NCI-H69 (cell line): ENCODE measurements at regions not wholly inside any gene's neighbourhood (a gene's known extent, or its start where the extent isn't known, plus 50 kb on each side); places are given as distances from the start of the nearest gene placed in this dataset.

Source experiments
- DNase-seq: peaks from one replicate; lab custom pipeline; 2025; lab: John Stamatoyannopoulos, UW

DNA sequence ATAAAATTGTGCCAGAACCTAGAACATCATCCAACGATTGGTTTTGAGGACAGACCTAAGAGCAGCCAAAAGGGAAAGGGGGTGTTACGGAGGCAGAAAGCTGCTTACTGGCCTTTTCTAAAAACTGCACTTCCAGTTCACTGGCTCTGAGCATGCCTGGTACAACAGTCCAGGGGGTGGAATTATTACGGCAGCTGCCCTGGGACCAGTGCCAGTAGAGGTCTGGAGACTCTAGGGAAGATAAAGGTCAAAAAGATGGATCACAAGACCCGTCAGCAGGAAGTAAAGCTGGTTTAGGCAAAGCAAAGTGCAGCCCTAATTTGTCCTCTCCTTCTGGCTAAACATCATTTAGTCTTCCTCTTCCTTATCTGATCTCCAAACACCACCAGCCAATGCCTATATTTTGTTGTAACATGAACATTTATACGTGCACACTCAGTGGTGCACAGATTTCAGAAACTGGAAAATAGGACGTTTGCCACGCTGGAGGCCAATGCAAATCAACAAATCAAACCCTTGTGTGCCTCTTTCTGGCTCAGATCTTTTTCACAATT, 216.4 kb upstream of the DPP6 start:
- DNase-seq: peak; percentile 16

DNA sequence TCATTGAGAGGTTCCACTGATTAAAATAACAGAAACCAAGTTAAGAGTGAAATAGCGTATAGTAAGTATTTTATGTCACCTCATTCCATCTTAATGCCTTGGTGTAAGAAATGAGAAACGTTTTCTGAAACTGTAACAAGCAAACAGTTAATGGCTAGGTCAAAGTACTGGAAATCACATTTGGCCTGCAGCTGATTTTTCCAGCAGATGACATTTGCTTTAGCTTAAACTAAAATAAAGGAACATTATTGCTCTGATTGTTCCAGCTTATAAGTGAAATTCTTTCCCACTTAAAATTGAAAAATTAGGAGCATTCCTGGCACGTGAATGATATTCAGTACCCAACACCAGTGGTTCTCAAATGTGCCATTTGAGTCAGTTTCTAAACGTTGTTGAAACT, 213.6 kb upstream of the DPP6 start:
- no peak for DNase-seq

DNA sequence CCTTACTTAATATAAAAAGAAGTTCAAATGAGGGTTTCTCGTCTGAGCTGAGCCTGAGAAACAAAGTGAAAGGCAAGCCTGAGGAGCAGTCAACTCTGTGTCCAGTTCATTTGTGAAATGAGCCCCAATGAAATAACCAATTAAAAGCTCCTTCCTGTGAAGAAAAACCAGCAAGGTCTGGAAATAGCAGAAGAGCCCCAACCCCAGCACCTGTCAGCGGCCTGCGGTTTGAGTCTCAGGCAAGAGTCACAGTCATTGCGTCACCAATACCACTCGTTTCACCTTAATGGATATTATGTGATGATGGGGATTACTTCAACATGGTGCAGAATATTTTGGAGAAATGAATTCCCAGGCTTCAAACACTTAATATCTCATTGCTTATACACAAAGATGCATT, 211.3 kb upstream of the DPP6 start:
- DNase-seq: no peak

DNA sequence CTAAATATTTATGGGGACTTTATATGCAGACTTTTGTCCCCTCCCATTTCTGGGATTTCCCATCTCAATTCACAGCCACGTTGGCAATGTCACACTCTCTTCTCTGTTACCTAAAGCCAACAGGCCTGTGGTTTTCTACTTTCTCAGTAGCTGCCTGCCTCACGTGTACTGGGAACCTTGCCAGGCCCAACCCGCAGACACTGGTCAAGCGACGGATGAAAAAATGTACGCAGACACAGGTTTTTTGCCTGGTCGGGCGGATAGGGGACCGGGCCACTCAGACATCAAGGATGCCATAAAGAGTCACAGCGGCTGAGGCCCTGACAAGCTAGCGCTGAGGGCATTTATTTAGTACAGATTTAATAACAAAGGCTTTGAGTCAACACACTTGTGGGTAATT, 204.4 kb upstream of the DPP6 start:
- no peak for DNase-seq

DNA sequence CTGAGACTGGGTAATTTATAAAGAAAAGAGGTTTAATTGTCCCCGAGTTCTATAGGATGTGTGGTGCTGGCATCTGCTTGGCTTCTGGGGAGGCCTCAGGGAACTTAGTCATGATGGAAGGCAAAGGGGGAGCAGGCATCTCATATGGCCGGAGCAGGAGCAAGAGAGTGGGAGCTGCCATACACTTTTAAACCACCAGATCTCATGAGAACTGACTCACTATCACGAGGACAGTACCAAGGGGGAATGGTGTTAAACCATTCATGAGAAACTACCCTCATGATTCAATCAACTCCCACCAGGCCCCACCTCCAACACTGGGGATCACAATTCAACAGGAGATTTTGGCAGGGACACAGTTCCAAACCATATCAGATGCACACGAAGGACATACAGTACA, 199.9 kb upstream of the DPP6 start:
- no peak for DNase-seq

DNA sequence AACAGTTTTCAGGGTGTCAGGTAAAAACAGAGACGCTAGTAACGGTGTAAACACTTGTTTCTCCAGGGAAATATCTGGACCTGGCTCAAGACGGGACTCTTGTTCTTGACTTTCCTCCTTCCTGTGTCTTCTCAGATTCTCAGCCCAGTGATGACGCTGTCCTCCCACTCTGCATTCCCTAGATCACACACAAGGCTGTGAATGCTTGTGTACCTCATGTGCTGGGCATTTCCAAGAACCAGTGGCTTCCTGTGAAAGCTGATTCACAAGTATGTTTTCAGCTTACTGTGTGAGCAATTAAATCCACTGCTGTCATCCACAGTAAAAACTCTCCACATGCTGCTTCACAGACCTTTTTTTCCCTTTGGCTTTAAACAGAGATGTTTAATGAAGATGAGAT, 193.8 kb upstream of the DPP6 start:
- DNase-seq: no peak

DNA sequence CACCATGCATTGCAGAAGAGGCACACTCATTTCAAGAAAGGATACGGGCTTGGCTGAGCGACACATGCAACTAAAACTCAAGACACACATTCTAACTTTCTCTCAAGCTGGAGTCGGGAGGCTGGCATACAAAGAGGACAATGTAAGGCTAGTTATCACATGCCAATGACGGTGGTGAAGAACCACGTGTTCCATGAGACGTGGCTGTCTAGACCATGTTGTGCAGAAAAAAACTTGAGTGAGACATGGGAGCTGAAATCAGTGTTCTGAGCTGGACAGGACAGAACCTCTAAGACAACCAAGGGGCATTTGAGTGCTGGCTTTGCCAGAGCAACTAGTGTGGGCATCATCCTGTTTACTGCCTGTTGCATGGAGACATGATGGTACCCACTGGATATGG, 193.0 kb upstream of the DPP6 start:
- DNase-seq: no peak

DNA sequence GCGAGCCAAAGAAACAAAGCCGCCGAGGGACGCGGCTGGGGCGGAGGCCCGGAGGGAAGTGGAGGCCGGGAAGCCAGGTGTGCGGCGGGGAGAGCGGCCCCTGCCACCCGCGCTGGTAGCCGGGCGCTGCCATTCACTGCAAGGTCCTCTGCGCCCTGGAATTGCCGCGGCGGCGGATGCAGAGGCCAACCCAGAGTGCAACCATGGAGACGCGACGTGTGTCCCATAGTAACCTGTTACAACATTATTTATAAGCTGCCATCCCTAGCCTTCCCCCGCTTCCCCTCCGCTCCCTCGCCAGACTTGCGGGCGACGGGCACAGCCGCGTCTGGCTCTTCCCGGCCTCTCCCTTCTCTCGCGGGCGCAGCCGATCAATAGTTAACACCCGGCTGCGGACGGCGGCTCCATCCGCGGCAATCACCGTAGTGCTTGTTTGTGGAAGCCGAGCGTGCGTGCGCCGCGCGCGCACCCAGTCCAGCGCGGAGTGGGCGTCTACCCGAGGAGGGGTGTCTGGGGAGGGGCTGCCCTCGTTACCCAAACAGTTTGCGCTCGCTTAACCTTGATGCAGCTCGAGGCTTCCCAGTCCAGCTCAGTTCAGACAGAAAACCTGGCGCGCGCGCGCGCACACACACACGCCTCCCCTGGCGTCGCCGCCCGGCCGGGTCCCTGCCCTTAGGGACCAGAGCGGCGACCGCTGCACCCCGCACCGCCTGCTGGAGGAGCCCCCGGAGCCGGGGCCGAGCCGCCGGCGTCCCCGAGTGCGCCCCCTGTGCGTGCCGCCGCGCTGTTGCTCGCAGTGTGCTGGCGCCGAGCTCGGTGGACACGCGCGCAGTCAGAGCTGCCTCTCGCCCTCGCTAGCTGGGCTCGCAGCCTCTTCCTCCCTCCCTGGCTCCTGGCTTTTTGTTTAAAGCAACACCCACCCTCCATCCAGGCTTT, 165.4 kb upstream of the DPP6 start:
- DNase-seq: peak; percentile 44

DNA sequence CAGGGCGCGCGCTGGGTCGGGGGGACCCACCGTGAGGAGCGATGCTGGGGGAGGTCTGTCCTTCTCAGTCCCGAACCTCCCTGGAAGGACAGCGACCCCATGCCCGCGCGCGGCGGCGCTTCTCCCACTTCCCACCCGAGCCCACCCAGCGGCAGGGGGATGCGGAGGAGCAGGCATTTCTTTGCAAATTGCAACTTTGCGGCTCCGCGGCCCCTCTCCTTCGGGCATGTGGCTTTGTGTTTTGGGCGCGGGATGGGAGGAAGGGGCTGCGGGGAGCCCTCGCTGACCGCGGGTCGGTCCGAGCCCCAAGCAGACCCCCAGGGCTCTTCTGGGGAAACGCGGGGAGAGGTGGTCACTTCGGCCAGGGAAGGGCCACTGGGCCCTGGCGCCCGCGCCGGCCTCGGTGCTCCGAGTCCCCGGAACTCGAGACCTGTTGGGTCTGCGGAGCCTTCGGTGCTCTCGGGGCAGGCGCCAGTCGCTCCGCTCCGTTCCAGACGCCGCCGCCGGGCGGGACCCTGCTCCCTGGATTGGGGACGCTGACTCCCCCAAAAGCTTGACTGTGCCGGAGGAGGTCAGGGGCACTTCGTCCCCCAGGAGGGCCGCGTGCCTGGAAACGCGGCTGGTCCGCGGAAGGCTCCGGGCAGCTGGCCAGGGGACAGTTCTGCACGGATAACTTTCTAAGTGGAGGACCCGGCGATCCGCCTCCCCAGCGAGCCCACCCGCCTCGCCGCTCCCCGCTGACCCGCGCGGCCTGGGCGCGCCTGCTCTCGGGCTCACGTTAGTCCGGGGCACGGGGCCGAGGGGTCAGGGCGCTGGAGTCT, 164.2 kb upstream of the DPP6 start:
- no peak for DNase-seq

DNA sequence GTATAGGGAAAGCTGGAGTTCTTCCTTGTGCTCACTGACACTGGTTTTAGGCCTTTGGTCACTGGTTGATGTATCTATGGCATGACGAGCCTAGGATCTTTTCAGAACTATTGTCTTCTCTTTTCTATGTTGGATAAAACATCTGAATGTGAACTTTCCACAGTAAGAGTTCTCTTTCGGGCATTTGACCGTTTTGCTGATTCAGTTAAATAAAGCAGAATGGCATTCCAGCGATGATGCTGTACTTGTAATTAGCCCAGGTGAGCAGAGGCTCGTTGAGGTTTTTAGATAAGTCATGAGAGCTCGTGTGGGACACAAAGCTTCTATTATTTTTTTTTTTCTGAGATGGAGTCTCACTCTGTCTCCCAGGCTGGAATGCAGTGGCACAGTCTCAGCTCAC, 160.2 kb upstream of the DPP6 start:
- no peak for DNase-seq

DNA sequence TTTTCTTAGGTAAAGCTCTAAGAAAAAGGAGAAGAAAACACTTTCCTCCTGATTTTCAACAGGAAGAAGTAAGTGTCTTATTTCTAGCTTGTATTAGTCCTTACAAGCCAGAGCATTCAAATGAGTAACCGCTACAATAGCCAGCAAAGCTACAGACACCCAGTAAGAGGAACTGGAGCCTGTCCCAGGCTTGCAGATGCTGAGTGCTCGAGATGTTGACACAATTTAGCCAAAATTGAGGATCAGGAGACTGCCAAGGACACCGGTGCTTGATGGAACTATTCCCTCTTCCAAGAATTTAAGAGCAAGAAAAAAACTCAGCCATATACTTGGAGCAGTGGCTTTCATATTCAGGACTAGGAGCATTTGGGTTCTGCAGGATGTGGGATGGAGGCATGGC, 149.3 kb upstream of the DPP6 start:
- DNase-seq: no peak

DNA sequence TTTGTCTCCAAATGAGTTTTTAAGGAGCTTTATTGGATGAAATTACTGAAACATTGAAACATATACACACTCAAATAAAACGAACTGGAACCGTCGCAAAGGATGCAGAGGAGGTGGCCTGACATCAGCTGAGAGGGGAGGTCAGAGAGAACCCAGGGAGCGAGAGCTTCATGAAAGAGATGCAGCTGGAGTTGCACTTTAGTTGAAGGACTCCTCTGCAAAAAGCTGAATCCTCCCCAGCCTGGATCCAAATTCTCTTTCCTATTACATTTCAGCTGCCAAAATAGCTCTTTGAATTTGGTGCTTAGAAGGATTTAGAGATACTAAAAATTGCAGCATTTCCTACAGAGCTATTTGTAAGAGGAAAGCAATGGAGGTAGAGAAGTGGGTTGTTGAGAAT, 140.0 kb upstream of the DPP6 start:
- DNase-seq: no peak

DNA sequence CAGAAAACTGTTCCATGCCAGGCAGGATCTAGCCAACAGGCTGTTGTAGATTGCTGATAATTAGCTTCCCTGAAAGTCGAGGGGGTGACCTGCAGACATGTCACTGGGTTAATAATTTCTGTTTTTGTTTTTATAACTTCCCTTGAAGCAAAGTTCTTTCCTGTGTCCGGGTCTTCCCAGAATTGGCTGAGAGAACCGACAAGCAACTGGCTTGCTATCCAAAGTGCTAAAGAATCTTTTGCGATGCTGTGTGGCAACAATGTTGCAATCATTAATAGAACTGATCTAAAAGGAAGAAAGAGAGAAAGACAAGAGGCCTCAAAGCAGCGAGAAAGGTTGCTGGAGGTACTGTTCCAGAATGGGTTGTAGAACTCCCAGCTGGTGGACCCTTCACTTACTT, 132.1 kb upstream of the DPP6 start:
- no peak for DNase-seq

DNA sequence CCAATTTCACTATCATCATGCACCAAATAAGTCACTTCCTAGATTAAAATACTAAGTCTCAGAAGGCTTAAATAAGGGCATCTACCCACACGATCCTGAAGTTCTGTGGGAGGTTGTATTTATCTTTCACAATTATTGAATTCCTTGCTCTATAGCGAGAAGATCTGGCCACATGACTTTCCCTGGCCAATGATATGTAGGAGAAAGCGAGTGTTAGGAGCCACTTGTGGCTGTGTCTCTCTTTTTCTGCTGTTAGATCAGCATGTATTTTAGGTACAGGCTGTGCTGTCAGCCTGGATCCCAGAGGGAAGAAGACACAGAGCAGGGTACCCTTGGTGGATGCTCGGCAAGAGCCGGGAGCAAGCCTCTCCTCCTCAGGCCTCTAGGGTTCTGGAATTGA, 131.3 kb upstream of the DPP6 start:
- no peak for DNase-seq

DNA sequence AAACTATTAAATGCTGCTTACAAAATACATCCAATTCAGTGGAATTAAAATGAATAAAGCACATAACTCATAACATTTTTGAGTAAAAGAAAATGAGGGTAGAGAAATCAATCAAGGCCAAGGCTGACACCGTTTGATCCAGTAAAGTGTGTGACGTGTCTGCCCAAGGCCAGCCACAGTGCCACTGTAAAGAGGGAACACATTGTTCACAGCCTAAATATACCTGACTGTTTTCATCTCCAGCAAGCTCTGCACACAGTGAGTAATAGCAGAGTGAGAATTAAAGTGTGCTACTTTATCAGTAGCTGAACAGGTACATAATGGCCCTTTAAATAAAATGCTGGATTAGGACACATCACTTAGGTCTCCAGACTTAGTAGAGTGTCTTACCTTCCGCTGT, 130.8 kb upstream of the DPP6 start:
- DNase-seq: no peak

DNA sequence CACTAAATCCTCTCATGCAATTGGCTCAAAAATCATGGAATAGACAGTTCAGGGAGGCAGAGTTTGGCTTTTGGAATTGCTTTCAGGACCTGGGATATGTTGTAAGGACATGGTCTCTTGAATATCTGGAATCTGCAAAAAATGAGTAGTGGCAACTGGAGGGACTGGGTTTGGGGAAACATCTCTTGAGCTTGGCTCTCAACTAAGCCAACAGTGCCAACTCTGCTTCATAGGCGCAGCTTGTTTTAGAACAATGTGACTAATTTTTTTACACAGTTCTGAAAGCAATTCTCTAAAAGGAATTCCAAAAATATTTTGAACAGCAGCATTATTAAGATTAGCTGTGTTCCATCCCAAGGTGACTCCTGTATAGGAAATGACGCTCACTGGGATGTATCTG, 121.5 kb upstream of the DPP6 start:
- no peak for DNase-seq

DNA sequence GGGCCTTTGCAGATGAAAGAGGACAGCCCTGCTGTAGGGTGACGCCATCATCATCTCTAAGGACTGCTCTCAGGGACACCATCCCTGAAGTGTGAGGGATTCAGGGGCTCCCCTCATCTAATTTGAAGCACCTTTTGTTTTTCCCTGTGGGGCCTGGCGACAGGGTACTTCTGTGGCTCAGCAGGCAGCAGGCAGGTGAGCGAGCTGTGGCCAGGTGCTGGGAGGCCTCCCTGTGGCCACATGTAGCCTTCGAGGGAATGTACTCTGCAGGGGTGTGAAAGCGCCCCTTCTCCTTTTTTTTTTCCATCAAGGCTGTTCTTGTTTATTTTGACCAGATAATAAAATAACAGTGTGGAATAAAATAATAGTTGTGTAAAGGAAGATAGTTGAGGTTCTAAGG, 118.2 kb upstream of the DPP6 start:
- DNase-seq: peak; percentile 26

DNA sequence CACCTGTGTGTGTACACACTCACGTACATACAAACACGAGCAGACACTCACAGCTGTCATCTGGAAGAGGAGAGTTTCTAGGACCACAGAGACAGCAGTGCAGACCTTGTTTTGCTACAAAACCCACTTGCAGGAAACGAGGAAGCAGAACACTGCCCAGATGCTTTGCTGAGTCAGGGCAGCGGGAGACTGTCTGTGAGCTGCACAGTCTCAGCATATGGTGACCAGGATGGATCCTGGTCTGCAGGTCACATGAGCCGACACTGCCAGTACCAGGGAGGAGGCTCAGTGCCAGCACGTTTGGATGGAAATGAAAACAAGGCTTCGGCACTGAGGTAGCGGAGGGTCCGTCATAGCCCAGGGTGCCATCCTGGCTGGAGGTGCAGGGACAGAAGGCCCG, 117.6 kb upstream of the DPP6 start:
- DNase-seq: peak; percentile 33

DNA sequence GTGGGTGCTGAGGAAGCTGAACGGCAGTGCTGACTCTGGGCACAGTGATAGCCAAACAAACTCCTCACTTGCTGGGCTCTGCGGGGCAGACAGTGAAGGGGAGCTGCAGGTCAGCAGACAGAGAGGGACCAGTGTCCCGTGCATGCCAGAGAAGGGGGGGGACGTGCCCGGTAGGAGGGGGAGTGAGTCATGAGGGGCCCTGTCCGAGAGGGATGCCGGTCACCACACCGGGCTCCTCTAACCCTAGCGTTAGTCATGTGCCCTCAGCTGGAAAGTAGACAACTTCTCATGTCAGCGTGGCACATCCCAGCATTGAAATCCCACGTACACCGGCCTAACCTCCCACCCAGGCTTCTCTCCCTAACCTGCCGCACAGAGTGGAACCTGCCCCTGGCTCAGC, 117.1 kb upstream of the DPP6 start:
- DNase-seq: no peak

DNA sequence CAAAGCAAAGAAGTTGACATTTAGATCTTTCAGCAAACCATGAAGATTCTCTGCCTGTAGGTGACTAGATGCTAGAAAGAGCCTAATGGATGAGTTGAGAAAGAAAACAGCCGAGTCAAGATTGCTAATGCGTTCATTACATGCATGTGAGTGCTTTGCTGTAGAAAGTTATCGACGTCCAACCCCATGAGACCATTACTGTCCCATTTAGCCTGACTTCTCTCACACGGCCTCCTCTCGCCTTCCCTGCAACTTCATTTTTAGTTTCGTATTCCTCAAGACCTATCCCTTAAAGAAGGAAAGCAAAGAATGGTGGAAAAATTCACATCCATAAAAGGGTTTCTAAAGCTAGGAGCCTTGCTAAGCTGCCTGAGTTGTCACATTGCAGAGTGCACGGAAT, 113.7 kb upstream of the DPP6 start:
- no peak for DNase-seq

DNA sequence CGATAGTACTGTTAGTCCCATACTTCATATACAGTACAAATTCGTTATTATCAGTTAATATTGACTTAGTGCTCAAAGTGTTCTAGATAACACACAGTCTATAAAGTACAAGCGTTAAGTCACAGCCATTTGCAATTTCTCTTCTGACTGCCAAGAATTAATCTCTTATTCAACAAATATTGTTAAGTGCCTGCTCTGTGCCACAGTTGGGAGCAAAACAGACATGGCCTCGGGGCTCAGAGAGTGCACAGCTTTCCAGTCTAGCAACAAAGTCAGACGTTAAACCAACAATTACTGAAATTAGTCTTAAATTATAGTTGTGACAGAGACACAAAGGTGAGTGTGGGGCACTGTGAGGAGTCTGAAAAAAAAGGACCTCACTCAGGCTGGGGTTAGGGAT, 113.0 kb upstream of the DPP6 start:
- peak; percentile 91 for DNase-seq

DNA sequence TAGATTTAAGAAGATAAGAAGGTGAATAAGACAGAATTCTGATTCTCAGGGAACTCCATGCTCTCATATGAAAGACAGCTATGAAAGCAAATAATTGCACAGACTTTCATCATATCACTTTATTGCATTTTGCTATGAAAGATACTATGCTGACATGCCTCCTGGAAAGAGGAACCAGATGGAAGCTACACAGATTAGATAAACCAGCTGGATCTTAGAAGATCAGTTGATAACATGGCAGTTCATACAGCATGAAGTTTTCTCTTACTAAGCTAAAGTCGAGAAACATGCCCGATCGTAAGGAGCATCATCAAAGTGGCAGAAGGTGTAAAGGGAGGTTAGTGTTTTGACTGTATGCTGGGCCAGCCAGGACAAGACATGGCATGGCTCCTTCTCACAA, 112.5 kb upstream of the DPP6 start:
- DNase-seq: no peak

DNA sequence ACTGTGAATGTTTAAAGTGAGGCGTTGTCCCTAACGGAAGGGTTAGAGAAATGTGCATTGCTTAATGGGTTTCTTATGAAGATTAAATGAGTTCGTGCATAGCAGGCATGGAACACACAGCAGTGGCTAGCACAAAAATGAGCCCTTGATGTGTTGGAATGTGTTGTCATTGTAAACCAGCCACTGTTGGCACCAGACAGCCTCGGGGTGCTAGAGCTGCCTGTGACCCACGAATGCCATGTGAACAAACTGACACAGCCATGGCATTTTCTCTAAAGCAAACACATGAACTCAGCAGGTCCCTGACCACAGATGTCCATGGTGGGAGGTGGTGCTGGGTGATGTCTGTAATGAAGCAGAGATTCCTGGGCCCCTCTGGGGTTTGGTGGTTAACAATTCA, 111.1 kb upstream of the DPP6 start:
- DNase-seq: peak; percentile 57
